ENCODE measurements at regions not wholly inside any gene's neighbourhood (a gene's known extent, or its start where the extent isn't known, plus 50 kb on each side); places are given as distances from the start of the nearest gene placed in this dataset.

- FAIRE-seq = no peak
These were observed 269.4 kb downstream of the TCF7L2 start for GRCh38 chr10:113219446-113219845.

GRCh38 chr10:113221756-113222168 is 271.7 kb downstream of the TCF7L2 start:
- FAIRE-seq = no peak

GRCh38 chr10:113222207-113222606 is 272.2 kb downstream of the TCF7L2 start:
- FAIRE-seq = no peak

- FAIRE-seq = no peak
These were observed 275.3 kb downstream of the TCF7L2 start for GRCh38 chr10:113225364-113225763.

- FAIRE-seq = no peak
These were observed 275.9 kb downstream of the TCF7L2 start for GRCh38 chr10:113225903-113226302.

GRCh38 chr10:113226399-113226798 is 276.4 kb downstream of the TCF7L2 start:
- FAIRE-seq = no peak

GRCh38 chr10:113226831-113227445 is 276.9 kb downstream of the TCF7L2 start:
- no peak for FAIRE-seq

GRCh38 chr10:113228530-113228929 is 278.5 kb downstream of the TCF7L2 start:
- FAIRE-seq = no peak

GRCh38 chr10:113230011-113230610 is 280.1 kb downstream of the TCF7L2 start:
- no peak for FAIRE-seq

- FAIRE-seq = no peak
These were observed 283.0 kb downstream of the TCF7L2 start for GRCh38 chr10:113232928-113233511.

- no peak for FAIRE-seq
These were observed 284.4 kb downstream of the TCF7L2 start for GRCh38 chr10:113234481-113234880.

- no peak for FAIRE-seq
These were observed 285.5 kb downstream of the TCF7L2 start for GRCh38 chr10:113235508-113235907.

- FAIRE-seq = no peak
These were observed 287.0 kb downstream of the TCF7L2 start for GRCh38 chr10:113236998-113237397.

- FAIRE-seq = no peak
These were observed 289.7 kb downstream of the TCF7L2 start for GRCh38 chr10:113239566-113240350.

GRCh38 chr10:113240736-113241135 is 290.7 kb downstream of the TCF7L2 start:
- FAIRE-seq = no peak

GRCh38 chr10:113241599-113242360 is 291.7 kb downstream of the TCF7L2 start:
- no peak for FAIRE-seq

- FAIRE-seq = no peak
These were observed 293.3 kb downstream of the TCF7L2 start for GRCh38 chr10:113243311-113243710.

- FAIRE-seq = no peak
These were observed 294.7 kb downstream of the TCF7L2 start for GRCh38 chr10:113244750-113245149.

- no peak for FAIRE-seq
These were observed 295.2 kb downstream of the TCF7L2 start for GRCh38 chr10:113245286-113245685.

GRCh38 chr10:113247050-113247449 is 297.0 kb downstream of the TCF7L2 start:
- FAIRE-seq = no peak

- FAIRE-seq = peak; percentile 88
These were observed 299.9 kb upstream of the HABP2 start for GRCh38 chr10:113252650-113253618.

Measured in endometrium (tissue), 2 donors.